Astrocyte of the hippocampus (primary cell): ENCODE measurements at regions not wholly inside any gene's neighbourhood (a gene's known extent, or its start where the extent isn't known, plus 50 kb on each side); places are given as distances from the start of the nearest gene placed in this dataset.

Source experiments
- DNase-seq: peaks from one replicate; pipeline ENCODE4 v3.0.0; 2011; ENCODE audit warnings: low read depth, low spot score

GRCh38 chr13:91154558-91155353, 192.7 kb upstream of the MIR17HG start:
- DNase-seq = no peak

- no peak for DNase-seq
These were observed 191.9 kb upstream of the MIR17HG start for GRCh38 chr13:91155512-91156114.

DNA sequence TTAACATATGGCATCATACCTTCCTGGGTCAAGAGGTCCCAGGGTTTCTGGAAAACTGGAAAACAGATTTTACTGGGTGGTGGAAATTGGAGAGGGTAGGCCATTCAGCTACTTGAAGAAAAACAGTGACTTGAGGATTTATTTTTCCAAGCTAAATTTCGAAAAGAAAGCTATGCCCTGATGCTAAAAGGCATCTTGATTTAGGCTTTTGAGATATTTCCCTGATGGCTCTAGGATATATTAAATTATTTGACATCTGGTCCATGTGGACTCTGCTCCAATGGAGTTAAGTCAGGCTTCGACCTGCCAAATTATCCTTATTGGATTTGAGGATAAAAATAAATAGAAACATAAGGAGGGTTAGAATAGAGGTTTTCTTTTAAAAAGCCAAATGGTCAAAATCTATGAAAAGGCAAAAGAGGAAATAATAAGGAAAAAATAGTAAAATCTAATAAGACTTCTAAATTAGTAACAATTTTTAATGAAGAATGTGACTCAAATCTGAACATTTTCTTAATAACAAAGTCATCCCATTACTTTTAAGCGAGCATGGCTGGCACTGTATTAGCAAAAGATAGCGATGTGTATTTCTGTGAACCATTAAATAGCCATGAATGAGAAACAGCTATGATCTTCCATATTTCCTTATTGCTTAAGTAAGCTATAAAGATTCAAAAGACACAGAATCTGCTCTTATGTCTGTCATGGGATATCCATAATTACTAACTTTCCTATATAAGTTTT, 190.0 kb upstream of the MIR17HG start:
- DNase-seq = no peak

GRCh38 chr13:91158017-91158395, 189.5 kb upstream of the MIR17HG start:
- no peak for DNase-seq

DNA sequence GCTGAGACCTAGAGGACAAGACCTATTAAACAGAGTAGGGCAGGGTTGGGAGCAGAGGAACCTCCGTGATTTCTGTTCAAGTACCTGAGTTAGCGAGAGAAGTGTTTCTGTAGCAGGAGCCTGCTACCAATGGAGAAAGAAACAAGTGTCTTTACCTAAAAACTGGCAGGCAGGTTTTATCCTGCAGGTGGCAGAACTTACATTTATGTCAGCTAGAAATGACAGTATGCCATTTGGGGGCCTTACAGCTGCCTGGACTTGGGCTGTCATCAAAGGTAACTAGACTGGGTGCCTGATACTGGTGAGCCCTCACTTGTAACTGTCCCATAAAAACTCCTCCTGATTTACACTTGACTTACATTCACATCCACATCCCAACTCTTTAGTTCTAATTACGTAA, 185.3 kb upstream of the MIR17HG start:
- no peak for DNase-seq

- DNase-seq = no peak
These were observed 184.9 kb upstream of the MIR17HG start for GRCh38 chr13:91162589-91162988.

GRCh38 chr13:91165758-91166157, 181.7 kb upstream of the MIR17HG start:
- no peak for DNase-seq

DNA sequence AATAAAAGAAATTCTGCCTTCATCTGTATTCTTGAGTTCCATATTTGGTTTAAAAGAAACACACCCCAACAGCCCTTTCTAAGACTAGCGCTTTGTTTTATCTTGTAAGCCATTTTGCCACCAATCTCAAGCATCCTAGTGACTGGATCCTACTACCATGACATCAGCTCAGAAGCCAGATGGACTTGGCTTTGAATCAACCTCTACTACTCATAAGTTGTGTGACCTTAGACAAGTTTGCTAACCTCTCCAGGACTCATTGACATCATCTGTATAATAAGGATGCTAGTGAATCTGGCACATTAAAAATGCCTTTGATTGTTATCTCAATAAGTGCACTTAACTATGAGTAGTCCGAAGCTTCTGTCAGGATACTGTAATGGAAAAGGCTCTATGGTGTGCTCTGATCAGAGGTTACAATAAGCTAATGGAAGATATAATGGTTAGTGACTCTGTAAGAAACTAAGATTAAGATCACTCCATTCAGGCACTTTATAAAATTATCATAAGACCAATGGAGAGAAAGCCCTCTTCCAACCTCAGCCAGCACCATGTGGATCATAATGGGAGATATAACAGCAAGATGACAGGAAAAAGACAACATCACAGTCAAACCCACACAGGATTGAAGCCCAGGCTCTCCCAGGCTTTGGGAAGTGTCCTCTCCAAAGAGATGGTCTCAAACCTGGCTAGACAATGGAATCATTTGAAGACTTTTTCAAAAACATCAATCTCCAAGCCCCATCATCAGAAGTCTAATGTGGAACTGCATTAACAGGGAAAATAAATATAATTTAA, 180.6 kb upstream of the MIR17HG start:
- no peak for DNase-seq

- DNase-seq = no peak
These were observed 179.6 kb upstream of the MIR17HG start for GRCh38 chr13:91167706-91168385.

DNA sequence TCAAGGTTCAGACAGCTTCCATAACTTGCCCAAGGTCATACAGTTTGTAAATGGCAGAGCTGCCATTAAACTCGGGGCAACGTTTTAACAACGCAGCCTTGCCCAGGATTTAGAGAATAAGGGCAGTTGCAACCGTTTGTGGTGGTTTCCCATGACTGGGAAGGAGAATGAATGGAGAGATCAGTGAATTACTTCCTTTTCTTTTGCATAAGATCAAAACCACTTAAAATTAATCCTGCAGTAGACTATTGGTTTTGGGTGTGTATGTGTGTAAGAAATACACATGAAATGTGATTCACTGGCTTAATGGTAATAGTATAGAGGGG, 179.1 kb upstream of the MIR17HG start:
- no peak for DNase-seq

DNA sequence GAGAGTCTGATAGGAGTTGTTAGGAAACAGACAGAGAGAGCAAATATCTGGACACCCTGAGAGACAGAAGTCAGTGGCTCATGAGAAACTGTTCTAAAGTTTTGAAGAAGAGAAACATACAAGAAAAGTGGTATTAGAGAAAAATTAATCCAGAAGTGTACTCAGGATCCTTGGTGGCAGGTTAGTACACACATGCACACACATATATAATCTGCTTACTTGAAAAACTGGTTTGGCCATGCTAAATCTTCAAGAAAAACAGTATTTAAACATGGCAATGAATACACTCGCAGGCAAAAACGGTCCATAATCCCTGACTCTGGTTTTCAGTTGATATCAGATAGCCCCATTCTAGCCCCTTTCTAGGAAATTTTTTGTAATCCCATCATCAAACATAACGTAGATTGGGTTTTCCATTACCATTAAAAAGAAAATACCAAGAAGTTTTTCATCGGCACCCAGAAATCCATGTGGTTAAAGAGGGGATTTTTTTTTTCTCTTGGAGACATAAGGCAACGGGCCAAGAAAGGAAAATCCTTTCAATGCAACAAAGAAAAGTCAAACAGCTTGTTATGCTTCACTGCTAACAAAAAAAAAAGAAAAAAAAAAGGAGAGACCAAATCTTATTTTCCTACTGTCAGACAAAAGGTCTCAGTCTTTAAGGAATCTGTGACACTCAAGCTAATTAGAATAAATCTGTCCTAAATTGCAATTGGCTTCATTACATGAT, 178.0 kb upstream of the MIR17HG start:
- DNase-seq = peak; percentile 57

GRCh38 chr13:91172160-91172559, 175.3 kb upstream of the MIR17HG start:
- DNase-seq = no peak

- peak; percentile 26 for DNase-seq
These were observed 172.5 kb upstream of the MIR17HG start for GRCh38 chr13:91174886-91175501.

- no peak for DNase-seq
These were observed 169.4 kb upstream of the MIR17HG start for GRCh38 chr13:91178099-91178498.

DNA sequence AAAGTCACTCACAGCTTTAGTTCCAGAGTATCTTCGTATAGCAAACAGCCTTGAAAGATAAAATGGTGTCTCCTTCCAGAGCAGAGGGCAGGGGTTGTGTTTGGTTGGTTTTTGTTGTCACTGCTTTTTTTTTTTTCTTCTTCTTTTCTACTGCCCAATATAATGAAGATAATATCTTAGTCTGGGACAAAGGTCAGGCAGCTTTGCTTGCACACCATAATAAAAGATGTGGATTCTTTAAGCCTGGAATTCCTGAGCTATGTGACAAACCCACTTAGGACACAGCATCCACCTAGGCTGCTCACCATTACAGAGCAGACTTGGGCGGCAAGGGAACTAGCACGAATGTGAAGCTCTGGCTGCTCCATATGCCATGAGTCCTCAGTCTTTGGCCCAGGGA, 165.6 kb upstream of the MIR17HG start:
- no peak for DNase-seq

DNA sequence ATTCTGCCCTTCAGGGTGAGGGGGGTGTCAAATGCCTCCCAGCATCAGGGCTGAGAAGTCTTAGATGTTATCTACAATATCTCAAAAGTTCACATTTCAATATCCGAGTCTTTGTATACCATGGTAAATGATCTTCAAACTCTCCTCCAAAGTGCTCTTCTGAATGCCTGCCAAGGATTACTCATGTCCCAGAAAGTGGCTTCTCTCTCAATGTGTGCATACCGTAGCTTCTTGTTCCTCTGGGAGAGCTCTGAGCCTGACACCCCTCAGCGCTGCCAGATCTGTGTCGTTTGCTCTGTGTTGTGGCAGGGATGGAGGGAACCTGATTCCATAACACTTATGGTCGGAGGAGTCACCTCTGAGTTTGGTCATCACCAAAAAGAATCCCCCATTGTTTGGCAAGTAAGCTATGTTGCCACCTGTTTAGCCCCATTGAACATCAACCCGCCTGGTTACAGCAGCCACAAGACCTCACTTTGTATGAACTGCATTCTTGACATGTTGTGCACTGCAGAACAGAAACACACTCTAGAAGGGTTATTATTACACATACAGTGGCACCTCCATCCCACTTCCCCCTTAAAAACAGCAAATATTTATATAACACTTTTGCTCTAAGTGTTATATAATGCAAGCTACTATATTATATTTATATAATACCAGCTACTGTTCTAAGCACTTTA, 163.1 kb upstream of the MIR17HG start:
- DNase-seq = peak; percentile 23

- peak; percentile 42 for DNase-seq
These were observed 162.1 kb upstream of the MIR17HG start for GRCh38 chr13:91185294-91185863.

GRCh38 chr13:91187522-91187921, 160.0 kb upstream of the MIR17HG start:
- DNase-seq = no peak

- DNase-seq = no peak
These were observed 158.0 kb upstream of the MIR17HG start for GRCh38 chr13:91189506-91189905.
